ENCODE measurements at regions not wholly inside any gene's neighbourhood (a gene's known extent, or its start where the extent isn't known, plus 50 kb on each side); places are given as distances from the start of the nearest gene placed in this dataset.

GRCh38 chr3:68336042-68336441 lies 596.3 kb downstream of the TAFA4 start:
- Mint-ChIP-seq H3K36me3 (no peaks in the 10 kb centered on the region), H3K27me3 (ENCODE audit: low read depth) (no peaks in the 10 kb centered on the region), H3K4me1 (no peaks in the 10 kb centered on the region), H3K27ac (no peak overlapping the region), H3K9me3 (peaks cover 7% of the 10 kb centered on the region), H3K4me3 (no peak overlapping the region)
- DNase-seq (ENCODE audit: low spot score in 2 of 2, unreplicated experiment in 2 of 2), result no peak
- TF ChIP-seq, protein P1, sequence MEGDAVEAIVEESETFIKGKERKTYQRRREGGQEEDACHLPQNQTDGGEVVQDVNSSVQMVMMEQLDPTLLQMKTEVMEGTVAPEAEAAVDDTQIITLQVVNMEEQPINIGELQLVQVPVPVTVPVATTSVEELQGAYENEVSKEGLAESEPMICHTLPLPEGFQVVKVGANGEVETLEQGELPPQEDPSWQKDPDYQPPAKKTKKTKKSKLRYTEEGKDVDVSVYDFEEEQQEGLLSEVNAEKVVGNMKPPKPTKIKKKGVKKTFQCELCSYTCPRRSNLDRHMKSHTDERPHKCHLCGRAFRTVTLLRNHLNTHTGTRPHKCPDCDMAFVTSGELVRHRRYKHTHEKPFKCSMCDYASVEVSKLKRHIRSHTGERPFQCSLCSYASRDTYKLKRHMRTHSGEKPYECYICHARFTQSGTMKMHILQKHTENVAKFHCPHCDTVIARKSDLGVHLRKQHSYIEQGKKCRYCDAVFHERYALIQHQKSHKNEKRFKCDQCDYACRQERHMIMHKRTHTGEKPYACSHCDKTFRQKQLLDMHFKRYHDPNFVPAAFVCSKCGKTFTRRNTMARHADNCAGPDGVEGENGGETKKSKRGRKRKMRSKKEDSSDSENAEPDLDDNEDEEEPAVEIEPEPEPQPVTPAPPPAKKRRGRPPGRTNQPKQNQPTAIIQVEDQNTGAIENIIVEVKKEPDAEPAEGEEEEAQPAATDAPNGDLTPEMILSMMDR (IDR thresholded peaks at IDR 0.05; ENCODE audit: unreplicated experiment), result no peak

DNA sequence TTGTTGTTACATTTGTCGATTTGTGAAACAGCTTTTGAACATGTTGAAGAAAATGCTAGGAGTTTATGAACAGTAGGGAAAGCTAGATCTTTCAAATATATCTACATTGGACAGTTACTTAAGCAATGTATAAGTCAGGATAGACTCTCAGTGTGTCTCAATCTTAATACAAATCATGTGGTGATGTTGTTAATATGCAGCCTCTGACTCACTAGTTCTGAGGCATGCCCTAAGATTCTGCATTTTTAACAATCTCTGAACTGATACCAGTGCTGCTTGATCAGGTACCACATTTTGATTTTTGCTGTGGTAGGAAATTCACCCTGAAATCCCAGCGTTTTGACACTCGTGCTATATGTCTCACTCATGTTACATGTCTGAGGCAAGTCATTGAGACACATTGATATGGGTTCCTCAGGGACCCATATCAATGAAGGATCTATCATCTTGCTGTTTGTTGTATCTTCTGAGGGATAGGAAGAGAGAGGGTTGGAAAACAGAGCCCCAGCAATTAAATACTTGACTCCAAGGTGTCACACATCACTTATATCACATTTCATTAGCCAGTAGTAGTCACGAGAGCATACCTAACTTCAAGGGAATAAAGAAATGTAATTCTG lies 597.9 kb downstream of the TAFA4 start:
- TF ChIP-seq, protein P1 (IDR thresholded peaks at IDR 0.05; ENCODE audit: unreplicated experiment), result no peak
- no peaks in the 10 kb centered on the region for H3K4me1 Mint-ChIP-seq
- no peaks in the 10 kb centered on the region for H3K36me3 Mint-ChIP-seq
- H3K27me3 Mint-ChIP-seq (ENCODE audit: low read depth), result no peaks in the 10 kb centered on the region
- H3K27ac Mint-ChIP-seq, result no peak overlapping the region
- no peak for DNase-seq (ENCODE audit: low spot score in 2 of 2, unreplicated experiment in 2 of 2)
- peaks cover 4% of the 10 kb centered on the region for H3K9me3 Mint-ChIP-seq
- no peak overlapping the region for H3K4me3 Mint-ChIP-seq

DNA sequence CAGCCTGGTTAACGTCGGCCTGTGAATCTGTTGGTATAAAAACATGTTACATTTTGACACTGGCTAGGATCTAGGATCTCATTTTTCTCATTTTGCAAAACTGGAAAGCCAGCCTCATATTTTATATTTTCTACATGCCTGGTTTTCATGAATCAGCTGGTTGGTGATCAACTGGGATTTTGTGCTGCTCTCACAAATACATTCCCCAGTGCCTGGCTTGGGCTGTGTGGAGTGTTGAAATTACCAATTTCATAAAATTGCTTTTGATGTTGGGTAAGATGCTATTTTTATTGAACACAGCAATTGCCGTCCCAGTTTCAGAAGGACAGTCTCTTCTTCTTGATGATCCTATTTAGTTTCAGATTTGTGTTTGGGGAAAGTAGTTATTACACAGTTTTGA lies 604.3 kb downstream of the TAFA4 start:
- TF ChIP-seq, protein P1 (IDR thresholded peaks at IDR 0.05; ENCODE audit: unreplicated experiment), result no peak
- no peaks in the 10 kb centered on the region for H3K4me1 Mint-ChIP-seq
- H3K27ac Mint-ChIP-seq, result no peak overlapping the region
- H3K4me3 Mint-ChIP-seq, result no peak overlapping the region
- H3K27me3 Mint-ChIP-seq (ENCODE audit: low read depth), result no peaks in the 10 kb centered on the region
- H3K36me3 Mint-ChIP-seq, result no peaks in the 10 kb centered on the region
- H3K9me3 Mint-ChIP-seq, result peaks cover 4% of the 10 kb centered on the region
- no peak for DNase-seq (ENCODE audit: low spot score in 2 of 2, unreplicated experiment in 2 of 2)

DNA sequence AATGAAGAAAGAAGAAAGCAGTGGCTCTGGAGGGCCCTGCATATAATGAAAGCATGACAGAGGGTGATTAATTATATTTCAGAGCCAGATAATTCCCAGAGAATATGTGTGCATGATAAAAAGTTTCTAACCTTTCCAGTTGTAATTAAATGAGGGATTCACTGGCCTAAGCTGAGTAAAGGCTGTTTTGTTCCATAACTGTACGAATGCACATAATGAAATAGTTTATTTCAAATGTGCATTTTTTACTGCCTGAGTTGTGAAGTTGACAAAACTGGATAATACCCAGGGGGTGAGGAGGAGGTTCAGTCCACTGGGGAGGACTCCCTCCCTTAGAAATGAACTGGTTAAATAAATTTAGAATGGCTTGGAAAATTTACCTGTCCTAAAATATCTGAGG lies 616.4 kb downstream of the TAFA4 start:
- H3K36me3 Mint-ChIP-seq, result no peaks in the 10 kb centered on the region
- TF ChIP-seq, protein P1 (IDR thresholded peaks at IDR 0.05; ENCODE audit: unreplicated experiment), result no peak
- H3K27ac Mint-ChIP-seq, result no peak overlapping the region
- H3K4me1 Mint-ChIP-seq, result no peaks in the 10 kb centered on the region
- peaks cover 6% of the 10 kb centered on the region for H3K9me3 Mint-ChIP-seq
- no peaks in the 10 kb centered on the region for H3K27me3 Mint-ChIP-seq (ENCODE audit: low read depth)
- no peak overlapping the region for H3K4me3 Mint-ChIP-seq
- no peak for DNase-seq (ENCODE audit: low spot score in 2 of 2, unreplicated experiment in 2 of 2)

GRCh38 chr3:68315546-68315945 lies 616.8 kb downstream of the TAFA4 start:
- no peaks in the 10 kb centered on the region for H3K27me3 Mint-ChIP-seq (ENCODE audit: low read depth)
- DNase-seq (ENCODE audit: low spot score in 2 of 2, unreplicated experiment in 2 of 2), result no peak
- no peaks in the 10 kb centered on the region for H3K36me3 Mint-ChIP-seq
- no peaks in the 10 kb centered on the region for H3K4me1 Mint-ChIP-seq
- TF ChIP-seq, protein P1 (IDR thresholded peaks at IDR 0.05; ENCODE audit: unreplicated experiment), result no peak
- no peak overlapping the region for H3K27ac Mint-ChIP-seq
- no peak overlapping the region for H3K4me3 Mint-ChIP-seq
- peaks cover 6% of the 10 kb centered on the region for H3K9me3 Mint-ChIP-seq

DNA sequence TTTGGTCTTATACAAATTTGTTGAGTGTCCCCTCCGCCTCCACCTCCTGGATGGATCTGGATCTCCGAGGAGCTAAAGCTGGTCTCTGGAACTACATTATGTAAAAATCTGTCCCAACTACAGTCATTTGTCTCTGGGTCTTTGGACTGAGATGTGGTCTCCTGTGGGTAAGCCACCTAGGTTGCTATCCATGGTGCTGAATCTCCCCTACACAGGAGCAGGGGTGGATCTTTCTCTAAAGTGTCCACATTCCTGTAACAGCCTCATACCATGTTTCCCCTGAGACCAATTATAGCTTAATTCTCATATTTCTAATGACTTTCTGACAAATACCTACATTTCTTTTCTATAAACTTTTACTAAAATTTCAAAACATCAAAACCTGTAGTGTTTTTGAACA lies 625.8 kb downstream of the TAFA4 start:
- Mint-ChIP-seq H3K27me3 (ENCODE audit: low read depth) (no peaks in the 10 kb centered on the region), H3K9me3 (no peaks in the 10 kb centered on the region), H3K4me3 (no peak overlapping the region), H3K27ac (no peak overlapping the region), H3K4me1 (no peaks in the 10 kb centered on the region), H3K36me3 (no peaks in the 10 kb centered on the region)
- DNase-seq (ENCODE audit: low spot score in 2 of 2, unreplicated experiment in 2 of 2), result peak in 1 of 2 experiments; percentile 58
- TF ChIP-seq, protein P1 (IDR thresholded peaks at IDR 0.05; ENCODE audit: unreplicated experiment), result no peak

Measured in mesothelial cell of epicardium (in vitro differentiated cells).